SK-N-SH (cell line): ENCODE measurements at regions not wholly inside any gene's neighbourhood (a gene's known extent, or its start where the extent isn't known, plus 50 kb on each side); places are given as distances from the start of the nearest gene placed in this dataset.

Experiments used
- CTCF ChIP-seq: fragments of 200-600 bp; sonication (generic); IDR thresholded peaks from 2 replicates; pipeline ENCODE4 v1.6.1; 2017; ENCODE audit warnings: antibody characterized with exemption, mild to moderate bottlenecking, moderate library complexity
- POLR2AphosphoS5 ChIP-seq: IDR thresholded peaks from 2 replicates; pipeline ENCODE4 v1.6.1; 2012; ENCODE audit warnings: low read depth, low read length
- RCOR1 ChIP-seq: fragments of 150-350 bp; IDR thresholded peaks from 2 replicates; pipeline ENCODE4 v1.6.1; 2017; ENCODE audit warnings: antibody characterized with exemption, low read length
- RXRA ChIP-seq: IDR thresholded peaks from 2 replicates; pipeline ENCODE4 v1.4.0; 2012; ENCODE audit warnings: low read depth, mild to moderate bottlenecking, borderline replicate concordance
- TAF1 ChIP-seq: IDR thresholded peaks from 2 replicates; pipeline ENCODE4 v1.6.1; 2012; ENCODE audit warnings: low read depth, mild to moderate bottlenecking, low read length, moderate library complexity, borderline replicate concordance

DNA sequence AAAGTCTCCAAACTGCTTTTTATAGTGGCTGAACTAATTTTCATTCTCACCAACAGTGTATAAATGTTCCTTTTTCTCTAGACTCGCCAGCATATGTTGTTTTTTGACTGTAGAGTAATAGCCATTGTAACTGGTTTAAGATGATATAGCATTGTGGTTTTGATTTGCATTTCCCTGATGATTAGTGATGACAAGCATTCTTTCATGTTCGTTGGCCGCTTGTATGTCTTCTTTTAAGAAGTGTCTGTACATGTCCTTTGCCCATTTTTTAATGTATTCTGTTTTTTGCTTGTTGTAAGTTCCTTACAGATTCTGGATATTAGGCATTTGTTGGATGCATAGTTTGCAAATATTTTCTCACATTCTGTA, 404.9 kb downstream of the FLRT2 start:
- TF ChIP-seq CTCF (no peak), RXRA (no peak), POLR2AphosphoS5 (no peak), TAF1 (no peak), RCOR1 (no peak)
